A549 (cell line): ENCODE measurements at regions not wholly inside any gene's neighbourhood (a gene's known extent, or its start where the extent isn't known, plus 50 kb on each side); places are given as distances from the start of the nearest gene placed in this dataset.
"Not testable (repeated sequence)": the region's sequence is repeated elsewhere in the genome, so short reads cannot be mapped to it uniquely, and the experiment has no call there.

Source experiments
- ATAC-seq, 2 experiments: fragments of 200-7000 bp in 1 of 2; fragments of >200 bp in 1 of 2; cut with Nextera tagmentation in 1 of 2; cut with Tn5 transposase in 1 of 2; 3 replicates each; pipeline versions ENCODE4 v1.8.0 to v1.9.1; 2018 to 2020; ENCODE audit warnings: mild to moderate bottlenecking in 1 of 2, moderate library complexity in 1 of 2
- CTCF ChIA-PET: fragments of 300-600 bp; sonication (Branson Sonifier 250); formaldehyde crosslinking; extraction: SDS; loops from one replicate; lab custom pipeline; 2021; ENCODE audit warnings: antibody characterized with exemption, inconsistent platforms; lab: Yijun Ruan, JAX
- POLR2A ChIA-PET: fragments of 350-600 bp; formaldehyde crosslinking; extraction: SDS; loops from one replicate; lab custom pipeline; 2021; ENCODE audit warnings: antibody characterized with exemption, inconsistent platforms; lab: Yijun Ruan, JAX
- DNase-seq, 2 experiments: peaks; one replicate each; pipeline versions ENCODE4 v3.0.0 to v3.0.0-alpha.2; 2011 to 2016; ENCODE audit warnings: low read depth in 1 of 2, low spot score in 1 of 2
- FAIRE-seq: peaks from 2 replicates; lab custom pipeline; 2011; peaks lifted over from hg19 to GRCh38; lab: Jason Lieb, UNC
- H3K27ac ChIP-seq, 2 experiments: fragments of >200 bp; sonication (Bioruptor Twin); formaldehyde crosslinking; 3 replicates each; pipeline ENCODE4 v1.5.1; 2016 to 2017
- H3K4me1 ChIP-seq: fragments of >200 bp; sonication (Bioruptor Twin); formaldehyde crosslinking; 3 replicates; pipeline ENCODE4 v1.6.1; 2016
- H3K4me2 ChIP-seq: fragments of >200 bp; sonication (Bioruptor Twin); formaldehyde crosslinking; 3 replicates; pipeline ENCODE4 v1.6.1; 2016
- H3K4me3 ChIP-seq: fragments of >200 bp; sonication (Bioruptor Twin); formaldehyde crosslinking; 3 replicates; pipeline ENCODE4 v1.5.1; 2016
- H3K9me3 ChIP-seq: fragments of >200 bp; sonication (Bioruptor Twin); formaldehyde crosslinking; 3 replicates; pipeline ENCODE4 v1.6.1; 2016
- CBX2 ChIP-seq: fragments of 200-600 bp; sonication (generic); IDR thresholded peaks from 2 replicates; pipeline ENCODE4 v1.6.1; 2016; ENCODE audit warnings: low read depth, mild to moderate bottlenecking, borderline replicate concordance
- CBX8 ChIP-seq: fragments of 200-600 bp; sonication (generic); IDR thresholded peaks from 2 replicates; pipeline ENCODE4 v1.6.1; 2016
- CEBPB ChIP-seq, 2 experiments: fragments of >200 bp in 1 of 2; sonication (Bioruptor Twin) in 1 of 2; formaldehyde crosslinking in 1 of 2; IDR thresholded peaks; 2 replicates each; pipeline ENCODE4 v1.6.1; 2012 to 2016
- EHF ChIP-seq: fragments of 250-450 bp; sonication (Bioruptor Pico); IDR thresholded peaks from 2 replicates; pipeline ENCODE4 v1.5.0; 2020; ENCODE audit warnings: mild to moderate bottlenecking
- EHMT2 ChIP-seq: fragments of 200-600 bp; sonication (generic); IDR thresholded peaks from 2 replicates; pipeline ENCODE4 v1.6.1; 2016; ENCODE audit warnings: antibody characterized with exemption, low read depth, mild to moderate bottlenecking, moderate library complexity
- EP300 ChIP-seq, 2 experiments: fragments of >200 bp; sonication (Bioruptor Twin); formaldehyde crosslinking; IDR thresholded peaks; 2 replicates in 1 of 2; 3 replicates in 1 of 2; pipeline ENCODE4 v1.6.1; 2016 to 2017
- ESRRA ChIP-seq: fragments of 150-350 bp; IDR thresholded peaks from 2 replicates; pipeline ENCODE4 v1.6.1; 2014; ENCODE audit warnings: mild to moderate bottlenecking, low read length, borderline replicate concordance
- FOSB ChIP-seq: fragments of 250-450 bp; sonication (Bioruptor Pico); IDR thresholded peaks from 2 replicates; pipeline ENCODE4 v1.5.0; 2020; ENCODE audit warnings: mild to moderate bottlenecking, moderate library complexity
- FOXS1 ChIP-seq: fragments of 250-450 bp; sonication (Bioruptor Pico); IDR thresholded peaks from 2 replicates; pipeline ENCODE4 v1.5.0; 2020; ENCODE audit warnings: mild to moderate bottlenecking, moderate library complexity
- HDAC2 ChIP-seq: fragments of 200-600 bp; sonication (generic); IDR thresholded peaks from 2 replicates; pipeline ENCODE4 v1.6.1; 2016
- HEYL ChIP-seq: fragments of 250-450 bp; sonication (Bioruptor Pico); IDR thresholded peaks from 2 replicates; pipeline ENCODE4 v1.8.0; 2021; ENCODE audit warnings: mild to moderate bottlenecking, moderate library complexity
- HOXB13 ChIP-seq: fragments of 250-450 bp; sonication (Bioruptor Pico); IDR thresholded peaks from 2 replicates; pipeline ENCODE4 v1.5.0; 2020; ENCODE audit warnings: low read depth, mild to moderate bottlenecking, moderate library complexity
- HOXB5 ChIP-seq: fragments of 250-450 bp; sonication (Bioruptor Pico); IDR thresholded peaks from 2 replicates; pipeline ENCODE4 v1.5.0; 2020; ENCODE audit warnings: mild to moderate bottlenecking, moderate library complexity
- JUN ChIP-seq, 2 experiments: fragments of >200 bp; sonication (Bioruptor Twin); formaldehyde crosslinking; IDR thresholded peaks; 2 replicates in 1 of 2; 3 replicates in 1 of 2; pipeline ENCODE4 v1.6.1; 2016 to 2017
- KDM5A ChIP-seq: fragments of 200-600 bp; sonication (generic); IDR thresholded peaks from 2 replicates; pipeline ENCODE4 v1.6.1; 2016; ENCODE audit warnings: antibody characterized with exemption, mild to moderate bottlenecking
- MYC ChIP-seq: IDR thresholded peaks from 2 replicates; pipeline ENCODE4 v1.6.1; 2012; ENCODE audit warnings: mild to moderate bottlenecking, inconsistent platforms, low read length, improper control_type of control experiment, borderline replicate concordance
- PHF8 ChIP-seq: fragments of 200-600 bp; sonication (generic); IDR thresholded peaks from 2 replicates; pipeline ENCODE4 v1.6.1; 2016; ENCODE audit warnings: low read depth, mild to moderate bottlenecking, antibody characterized with exemption, moderate library complexity, borderline replicate concordance
- RAD21 ChIP-seq, 2 experiments: fragments of >200 bp in 1 of 2; sonication (Bioruptor Twin) in 1 of 2; formaldehyde crosslinking in 1 of 2; IDR thresholded peaks in 1 of 2; conservative IDR thresholded peaks in 1 of 2; 2 replicates in 1 of 2; 3 replicates in 1 of 2; pipeline ENCODE4 v1.6.1; 2012 to 2018; ENCODE audit warnings: inconsistent platforms in 1 of 2
- SMC3 ChIP-seq: fragments of >200 bp; sonication (Bioruptor Twin); formaldehyde crosslinking; IDR thresholded peaks from 3 replicates; pipeline ENCODE4 v1.6.1; 2018; ENCODE audit warnings: inconsistent platforms
- TFCP2L1 ChIP-seq: fragments of 250-450 bp; sonication (Bioruptor Pico); IDR thresholded peaks from 2 replicates; pipeline ENCODE4 v1.5.0; 2021; ENCODE audit warnings: mild to moderate bottlenecking
- ZC3H11A ChIP-seq: fragments of 450-650 bp; IDR thresholded peaks from 2 replicates; pipeline ENCODE4 v1.6.1; 2014; ENCODE audit warnings: antibody characterized with exemption, mild to moderate bottlenecking
- ZSCAN20 ChIP-seq: fragments of 250-450 bp; sonication (Bioruptor Pico); IDR thresholded peaks from 2 replicates; pipeline ENCODE4 v1.8.0; 2022; ENCODE audit warnings: mild to moderate bottlenecking, moderate library complexity
- WGBS: methylation state at CpG from one replicate; pipeline ENCODE4 v1.1.6; 2017; ENCODE audit errors: missing lambda C conversion rate; 5-methylcytosine and 5-hydroxymethylcytosine counted together
- TF ChIP-seq, protein P1 (sequence below): fragments of >200 bp; sonication (Bioruptor Twin); formaldehyde crosslinking; IDR thresholded peaks from 3 replicates; pipeline ENCODE4 v1.6.1; 2016
- TF ChIP-seq, protein P2 (sequence below): fragments of 250-450 bp; sonication (Bioruptor Pico); IDR thresholded peaks from 2 replicates; pipeline ENCODE4 v1.5.0; 2020; ENCODE audit warnings: low read depth, mild to moderate bottlenecking, moderate library complexity
- TF ChIP-seq, protein P3 (sequence below): IDR thresholded peaks from 2 replicates; pipeline ENCODE4 v1.6.1; 2012

DNA sequence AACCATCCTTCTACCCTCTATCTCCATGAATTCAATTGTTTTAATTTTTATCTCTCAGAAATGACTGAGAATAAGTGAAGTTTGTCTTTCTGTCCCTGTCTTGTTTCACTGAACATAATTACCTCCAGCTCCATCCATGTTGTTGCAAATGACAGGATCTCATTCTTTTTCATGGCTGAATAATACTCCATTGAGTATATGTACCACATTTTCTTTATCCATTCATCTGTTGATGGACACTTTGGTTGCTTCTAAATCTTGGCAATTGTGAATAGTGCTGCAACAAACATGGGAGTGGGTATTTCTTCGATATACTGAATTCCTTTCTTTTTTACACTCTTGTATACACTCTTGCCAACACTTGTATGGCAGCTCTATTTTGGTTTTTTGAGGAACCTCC, 72.8 kb upstream of the COX20 start:
- Histone ChIP-seq H3K4me1 (no peaks in the 10 kb centered on the region), H3K9me3 (no peaks in the 10 kb centered on the region), H3K4me3 (no peak overlapping the region), H3K27ac (no peak overlapping the region), H3K4me2 (no peak overlapping the region)
- POLR2A ChIA-PET = no interaction called here
- DNase-seq (no peak), FAIRE-seq (no peak), ATAC-seq (no peak)
- TF ChIP-seq EP300 (IDR thresholded peaks at IDR 0.05) (no peak), EHF (CRISPR knock-in tag) (no peak), CBX8 (no peak), ZSCAN20 (CRISPR knock-in tag) (no peak), CEBPB (IDR thresholded peaks at IDR 0.05) (no peak), CBX2 (no peak), RAD21 (conservative IDR thresholded peaks at IDR 0.05 in 1 of 2, IDR thresholded peaks at IDR 0.05 in 1 of 2) (no peak), MYC (no peak), PHF8 (no peak), SMC3 (no peak), HOXB13 (CRISPR knock-in tag) (no peak), HEYL (no peak), HDAC2 (no peak), FOSB (CRISPR knock-in tag) (no peak), JUN (IDR thresholded peaks at IDR 0.05) (no peak), ESRRA (no peak), EHMT2 (no peak)
- TF ChIP-seq, protein P1, sequence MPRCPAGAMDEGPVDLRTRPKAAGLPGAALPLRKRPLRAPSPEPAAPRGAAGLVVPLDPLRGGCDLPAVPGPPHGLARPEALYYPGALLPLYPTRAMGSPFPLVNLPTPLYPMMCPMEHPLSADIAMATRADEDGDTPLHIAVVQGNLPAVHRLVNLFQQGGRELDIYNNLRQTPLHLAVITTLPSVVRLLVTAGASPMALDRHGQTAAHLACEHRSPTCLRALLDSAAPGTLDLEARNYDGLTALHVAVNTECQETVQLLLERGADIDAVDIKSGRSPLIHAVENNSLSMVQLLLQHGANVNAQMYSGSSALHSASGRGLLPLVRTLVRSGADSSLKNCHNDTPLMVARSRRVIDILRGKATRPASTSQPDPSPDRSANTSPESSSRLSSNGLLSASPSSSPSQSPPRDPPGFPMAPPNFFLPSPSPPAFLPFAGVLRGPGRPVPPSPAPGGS = no peak
- TF ChIP-seq, protein P2, sequence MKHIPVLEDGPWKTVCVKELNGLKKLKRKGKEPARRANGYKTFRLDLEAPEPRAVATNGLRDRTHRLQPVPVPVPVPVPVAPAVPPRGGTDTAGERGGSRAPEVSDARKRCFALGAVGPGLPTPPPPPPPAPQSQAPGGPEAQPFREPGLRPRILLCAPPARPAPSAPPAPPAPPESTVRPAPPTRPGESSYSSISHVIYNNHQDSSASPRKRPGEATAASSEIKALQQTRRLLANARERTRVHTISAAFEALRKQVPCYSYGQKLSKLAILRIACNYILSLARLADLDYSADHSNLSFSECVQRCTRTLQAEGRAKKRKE = no peak
- TF ChIP-seq, protein P3, sequence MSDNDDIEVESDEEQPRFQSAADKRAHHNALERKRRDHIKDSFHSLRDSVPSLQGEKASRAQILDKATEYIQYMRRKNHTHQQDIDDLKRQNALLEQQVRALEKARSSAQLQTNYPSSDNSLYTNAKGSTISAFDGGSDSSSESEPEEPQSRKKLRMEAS = no peak
- CTCF ChIA-PET = no interaction called here
- WGBS = 6% methylated on average over 1 of the region's 1 CpG

DNA sequence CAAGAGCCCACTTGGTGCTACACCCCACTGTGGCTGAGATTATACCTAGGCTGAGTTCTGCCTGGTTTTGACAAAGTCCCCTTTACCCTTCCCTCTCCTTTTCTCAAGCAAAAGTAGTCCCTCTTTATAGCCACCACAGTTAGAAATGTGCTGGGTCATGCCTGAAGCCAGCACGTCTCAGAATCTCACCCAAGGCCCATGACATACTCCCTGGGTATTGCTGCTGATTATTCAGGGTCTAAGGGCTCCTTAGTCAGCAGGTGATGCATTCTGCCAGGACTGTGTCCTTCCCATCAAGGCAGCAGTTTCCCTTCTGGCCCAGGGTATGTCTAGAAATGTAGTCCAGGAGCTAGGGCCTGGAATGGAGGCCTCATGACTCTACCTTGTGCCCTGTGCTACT, 67.3 kb upstream of the COX20 start:
- WGBS = 67% methylated on average over 1 of the region's 1 CpG
- no peak for ATAC-seq
- TF ChIP-seq FOXS1 (CRISPR knock-in tag) = no peak
- TF ChIP-seq, all 56 proteins: peak for 0

DNA sequence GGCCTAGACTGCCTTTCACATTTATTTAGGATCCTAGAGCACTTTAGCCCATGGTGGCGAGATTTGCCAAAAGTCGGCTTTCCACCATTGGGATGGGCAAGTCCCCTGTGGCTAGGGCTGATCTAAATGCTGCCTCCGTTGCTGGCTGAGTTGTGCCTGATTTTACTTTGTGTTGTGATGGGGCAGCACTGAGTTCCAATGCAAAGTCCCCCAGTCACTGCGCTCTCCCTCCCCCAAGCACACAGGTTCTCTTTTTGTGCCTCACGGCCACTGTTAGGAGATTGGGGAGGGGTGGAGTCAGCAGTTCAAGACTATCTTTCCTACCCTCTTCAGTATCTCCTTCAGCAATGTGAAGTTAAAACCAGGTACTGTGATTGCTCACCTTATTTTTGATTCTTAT, 66.7 kb upstream of the COX20 start:
- Histone ChIP-seq H3K4me3 (no peak overlapping the region), H3K4me1 (no peaks in the 10 kb centered on the region), H3K9me3 (no peaks in the 10 kb centered on the region), H3K27ac (no peak overlapping the region), H3K4me2 (no peak overlapping the region)
- ChIA-PET POLR2A (no interaction called here), CTCF (no interaction called here)
- ATAC-seq = no peak
- WGBS = 90% methylated on average over 5 of the region's 5 CpGs
- DNase-seq = no peak
- no peak for FAIRE-seq
- TF ChIP-seq RAD21 (conservative IDR thresholded peaks at IDR 0.05 in 1 of 2, IDR thresholded peaks at IDR 0.05 in 1 of 2) (no peak), FOSB (CRISPR knock-in tag) (no peak), ZC3H11A (no peak), TFCP2L1 (CRISPR knock-in tag) (no peak), KDM5A (no peak), HOXB13 (CRISPR knock-in tag) (no peak), HOXB5 (no peak)

More for the DNA sequence above, 67.3 kb upstream of the COX20 start:
- Histone ChIP-seq H3K4me1 (no peaks in the 10 kb centered on the region), H3K27ac (no peak overlapping the region), H3K4me3 (no peak overlapping the region), H3K9me3 (no peaks in the 10 kb centered on the region), H3K4me2 (no peak overlapping the region)
- FAIRE-seq = no peak
- ChIA-PET POLR2A (no interaction called here), CTCF (no interaction called here)
- no peak for DNase-seq

DNA sequence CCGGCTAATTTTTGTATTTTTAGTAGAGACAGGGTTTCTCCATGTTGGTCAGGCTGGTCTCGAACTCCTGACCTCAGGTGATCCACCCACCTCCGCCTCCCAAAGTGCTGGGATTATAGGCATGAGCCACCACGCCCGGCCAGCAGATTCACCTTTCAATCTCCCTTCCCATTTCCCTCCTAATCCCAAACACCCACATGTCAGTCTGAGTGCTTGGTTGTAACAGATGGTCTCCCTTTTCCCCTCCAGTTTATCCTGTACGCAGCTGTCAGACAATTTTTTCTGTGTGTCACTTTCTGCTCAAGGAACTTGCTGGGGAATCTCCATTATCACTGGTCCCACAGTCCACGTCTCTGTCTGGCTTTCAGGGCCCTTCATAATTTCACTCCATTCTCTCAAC, 64.9 kb upstream of the COX20 start:
- H3K4me2 ChIP-seq, H3K27ac ChIP-seq, H3K4me1 ChIP-seq, H3K9me3 ChIP-seq, H3K4me3 ChIP-seq, FAIRE-seq, CTCF ChIA-PET, DNase-seq, ATAC-seq: not testable (repeated sequence)
- 59% methylated on average over 7 of the region's 7 CpGs for WGBS
- POLR2A ChIA-PET = interaction anchor here (0.7 kb wide), 1 partner anchor 267 kb away, joined by 5 read pairs; no protein-coding TSS in a partner anchor
